T-helper 1 cell (primary cell): ENCODE measurements at regions not wholly inside any gene's neighbourhood (a gene's known extent, or its start where the extent isn't known, plus 50 kb on each side); places are given as distances from the start of the nearest gene placed in this dataset.
"Not testable (repeated sequence)": the region's sequence is repeated elsewhere in the genome, so short reads cannot be mapped to it uniquely, and the experiment has no call there.

Source experiments
- DNase-seq, 5 donors: peaks; one replicate each; pipeline ENCODE4 v3.0.0-alpha.2; 2012 to 2020

DNA sequence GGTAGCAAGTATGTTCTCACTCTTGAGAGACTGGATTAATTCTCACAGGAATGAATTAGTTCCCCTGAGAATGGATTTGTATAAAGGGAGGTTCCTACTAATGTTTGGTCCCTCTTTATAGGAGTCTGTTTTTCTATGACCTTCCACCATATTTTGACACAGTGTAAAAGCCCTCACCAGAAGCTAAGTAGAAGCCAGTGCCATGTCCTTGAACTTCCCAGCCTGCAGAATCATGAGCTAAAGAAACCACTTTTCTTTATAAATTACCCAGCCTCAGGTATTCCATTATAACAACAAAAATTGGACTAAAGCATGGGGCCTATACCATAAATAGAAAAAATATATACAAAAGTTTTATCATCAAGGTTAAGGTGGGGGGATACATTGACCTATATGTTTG is 227.9 kb upstream of the DTNA start:
- no peak for DNase-seq

DNA sequence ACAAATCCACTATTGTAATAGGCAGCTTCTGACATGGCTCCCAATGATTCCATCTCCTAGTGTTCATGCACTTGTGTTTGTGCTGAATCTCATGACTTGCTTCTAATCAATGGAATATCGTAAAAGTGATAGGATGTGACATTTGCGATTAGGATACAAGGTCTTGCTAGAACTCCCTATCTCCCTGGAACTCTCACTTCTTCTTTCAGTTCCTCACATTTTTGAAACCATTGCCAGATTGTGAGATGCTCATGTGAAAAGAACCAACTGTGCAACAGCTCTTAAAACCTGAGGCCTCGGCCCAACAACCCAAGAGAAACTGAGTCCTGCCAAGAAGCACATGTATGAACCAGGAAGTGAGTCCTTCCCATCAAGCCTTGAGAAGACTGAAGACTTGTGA is 226.9 kb upstream of the DTNA start:
- DNase-seq = no peak

DNA sequence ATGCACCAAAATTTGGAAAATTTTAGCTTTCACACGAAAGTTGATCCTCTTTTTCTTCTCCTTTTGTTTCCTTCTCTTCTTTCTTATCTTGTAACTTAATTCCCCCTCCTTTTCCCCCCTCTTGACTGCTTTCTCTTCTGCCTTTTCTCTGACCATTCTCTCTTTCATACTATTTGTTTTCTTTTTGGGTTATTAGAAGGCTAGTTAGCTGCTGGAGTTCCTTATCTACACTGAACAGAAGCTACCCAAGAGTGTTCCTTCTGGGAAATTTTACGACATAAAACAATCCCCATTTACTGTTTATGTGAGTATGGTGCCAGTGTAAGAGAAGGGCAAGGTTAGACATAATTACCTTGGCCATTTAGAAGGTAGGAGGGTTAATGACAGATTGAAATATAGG is 218.4 kb upstream of the DTNA start:
- no peak for DNase-seq

DNA sequence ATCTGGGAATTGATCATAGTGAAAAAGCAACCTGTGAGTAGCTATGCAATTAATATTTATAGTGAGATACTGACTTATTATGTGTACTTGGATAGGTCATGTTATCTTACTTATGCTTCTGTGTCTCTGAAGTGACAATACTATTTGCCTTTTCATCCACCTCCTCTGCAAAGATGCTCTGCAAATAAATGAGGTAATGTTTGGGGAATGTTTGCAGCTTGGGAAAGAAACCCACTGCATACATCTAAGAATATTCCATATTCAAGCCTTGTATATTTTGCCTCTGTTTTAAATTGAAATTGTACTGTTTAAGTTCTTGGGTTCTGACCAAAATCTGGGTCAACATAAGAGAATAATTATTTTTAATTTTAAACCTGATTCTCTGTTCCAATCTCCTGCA is 217.4 kb upstream of the DTNA start:
- no peak for DNase-seq

DNA sequence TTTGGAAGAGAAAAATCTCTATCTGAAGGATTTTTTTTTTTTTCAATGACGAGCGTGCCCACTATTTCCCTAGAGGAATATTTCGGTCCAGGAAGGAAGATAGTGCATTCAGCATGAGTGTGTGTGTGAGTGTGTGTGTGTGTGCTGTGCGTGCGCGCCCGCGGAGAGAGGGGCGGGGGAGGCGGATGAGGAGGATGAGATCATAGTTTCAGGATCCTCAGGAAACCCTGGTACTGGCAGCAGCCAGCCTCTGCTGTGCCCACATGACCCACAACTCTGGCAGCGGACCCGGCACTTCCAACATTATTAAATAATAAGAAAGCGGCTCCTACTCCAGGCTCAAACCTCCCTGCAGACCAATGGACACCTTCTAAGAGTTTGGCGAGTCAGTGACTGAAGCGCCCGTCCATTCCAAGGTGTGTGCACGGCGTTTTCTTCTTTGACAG is 217.0 kb upstream of the DTNA start:
- peak in 1 of 5 donors; percentile 23 for DNase-seq

DNA sequence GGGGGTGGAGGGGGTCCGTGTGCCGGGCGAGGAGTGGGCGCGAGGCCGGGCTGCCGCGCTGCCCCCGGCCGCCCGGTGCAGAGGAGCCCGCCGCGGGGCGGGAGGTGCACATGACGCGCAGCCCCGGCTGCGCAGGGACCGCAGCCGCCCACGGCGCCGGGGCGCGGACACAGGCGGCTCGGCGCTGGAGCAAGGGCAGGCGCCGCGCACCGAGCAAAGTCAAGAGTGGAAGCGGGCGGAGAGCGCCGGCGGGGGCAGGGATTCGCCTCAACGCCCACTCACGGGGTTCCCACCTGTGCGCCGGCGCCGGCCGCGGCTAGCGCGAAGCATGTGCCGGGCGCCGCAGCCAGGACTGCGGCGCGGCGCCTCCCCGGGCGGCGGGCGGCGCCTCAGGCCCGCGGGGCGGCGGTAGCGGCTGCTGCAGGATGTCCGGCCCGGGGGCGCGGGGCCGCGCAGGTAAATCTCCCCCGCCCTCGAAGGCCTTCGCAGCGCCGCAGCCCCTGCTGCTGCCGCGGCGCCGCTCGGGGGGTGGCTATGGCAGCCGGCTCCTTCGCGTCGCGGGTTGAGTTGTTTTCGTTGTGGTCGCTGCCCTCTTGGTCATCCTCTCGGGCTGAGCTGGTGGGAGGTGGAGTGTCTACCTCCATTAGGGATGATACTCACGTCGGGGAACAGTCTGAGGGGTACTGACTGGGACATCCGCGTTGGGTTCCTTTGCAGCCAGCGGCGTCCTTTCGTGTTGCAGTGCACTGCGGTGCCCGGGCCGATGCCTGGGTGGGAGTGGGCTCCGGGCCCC is 216.3 kb upstream of the DTNA start:
- DNase-seq = no peak

DNA sequence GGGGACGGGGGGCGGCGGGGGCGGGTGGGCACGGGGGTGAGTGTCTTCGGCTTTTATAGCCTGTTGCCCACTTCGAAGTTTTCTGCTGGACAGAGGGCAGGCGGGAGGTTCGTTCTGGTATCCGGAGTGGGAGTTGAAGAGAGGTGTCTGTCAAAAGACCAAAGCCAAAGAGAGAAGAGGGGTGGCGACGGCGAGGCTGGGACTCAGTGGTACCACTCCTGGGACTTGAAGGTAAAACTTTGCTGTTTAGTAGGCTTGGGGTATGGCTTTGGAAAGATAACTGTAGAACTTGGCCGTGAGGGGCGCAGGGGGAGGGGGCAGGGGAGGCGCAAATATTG is 215.8 kb upstream of the DTNA start:
- no peak for DNase-seq

DNA sequence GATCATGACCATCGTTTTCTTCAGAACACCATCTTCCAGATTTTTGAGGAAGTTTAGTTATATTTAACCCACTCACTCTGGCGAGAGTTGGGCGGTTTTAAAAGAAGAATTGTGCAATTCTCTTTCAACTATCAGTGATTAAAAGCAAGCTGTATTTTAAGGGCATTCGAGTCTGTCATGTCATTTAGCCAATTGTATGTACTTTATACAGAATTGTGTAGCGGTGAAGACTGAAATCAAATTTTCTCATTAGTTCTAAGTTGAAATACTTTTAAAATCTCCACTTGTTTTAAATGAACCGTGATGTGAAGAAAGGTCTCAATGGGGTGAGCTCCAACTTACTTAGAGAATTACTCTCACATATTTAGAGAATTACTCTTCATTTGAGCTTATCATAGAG is 214.6 kb upstream of the DTNA start:
- DNase-seq = no peak

DNA sequence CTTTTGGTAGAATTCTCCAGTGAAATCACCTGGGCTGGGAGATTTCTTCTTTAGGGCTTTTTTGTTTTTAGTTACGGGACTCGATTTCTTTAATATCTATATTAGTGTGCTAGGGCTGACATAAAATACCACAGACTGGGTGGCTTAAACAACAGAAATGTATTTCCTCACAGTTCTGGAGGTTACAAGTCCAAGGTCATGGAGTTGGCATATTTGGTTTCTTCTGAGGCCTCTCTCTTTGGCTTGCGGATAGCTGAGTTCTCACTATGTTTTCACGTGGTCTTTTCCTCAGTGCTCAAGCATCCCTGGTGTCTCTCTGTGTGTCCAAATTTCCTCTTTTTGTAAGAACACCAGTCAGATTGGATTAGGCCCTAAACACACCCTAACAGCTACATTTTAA is 208.5 kb upstream of the DTNA start:
- no peak for DNase-seq

DNA sequence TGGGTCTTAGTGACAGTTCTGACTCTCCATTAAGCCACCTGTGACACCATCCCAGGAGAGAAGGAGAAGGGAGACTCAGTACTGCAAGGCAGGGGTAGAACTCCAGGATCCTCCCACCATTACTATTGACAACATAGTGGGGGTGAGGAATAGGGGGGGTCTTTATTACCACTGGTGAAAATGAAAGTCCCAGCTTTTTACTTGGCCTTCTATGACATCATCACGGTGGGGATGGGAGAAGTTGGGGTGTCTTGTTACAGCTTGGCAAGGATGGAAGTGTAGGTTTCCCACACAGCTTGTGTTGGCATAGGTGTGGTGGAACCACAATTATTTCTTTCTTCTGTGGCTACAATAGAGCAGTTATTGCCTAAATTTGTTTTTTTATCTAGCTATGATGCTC is 203.9 kb upstream of the DTNA start:
- no peak for DNase-seq

DNA sequence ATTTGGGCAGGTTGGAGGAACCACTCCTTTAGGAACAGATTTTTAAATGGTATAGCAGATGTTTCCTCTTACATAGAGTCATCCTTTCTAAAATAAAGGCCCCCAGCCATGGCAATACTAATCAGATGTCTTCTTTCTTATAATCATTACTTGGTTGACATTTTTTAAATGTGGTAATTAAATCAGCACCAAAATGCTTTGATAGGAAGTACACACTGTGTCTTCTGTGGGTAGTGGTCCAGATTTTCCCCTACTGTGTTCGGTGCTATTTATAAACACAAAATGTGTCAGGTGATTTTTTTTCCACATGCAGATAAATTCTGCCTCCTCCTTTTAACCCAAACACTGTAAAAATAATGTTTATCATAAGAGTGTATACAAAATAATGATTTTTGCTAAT is 200.9 kb upstream of the DTNA start:
- DNase-seq = no peak

DNA sequence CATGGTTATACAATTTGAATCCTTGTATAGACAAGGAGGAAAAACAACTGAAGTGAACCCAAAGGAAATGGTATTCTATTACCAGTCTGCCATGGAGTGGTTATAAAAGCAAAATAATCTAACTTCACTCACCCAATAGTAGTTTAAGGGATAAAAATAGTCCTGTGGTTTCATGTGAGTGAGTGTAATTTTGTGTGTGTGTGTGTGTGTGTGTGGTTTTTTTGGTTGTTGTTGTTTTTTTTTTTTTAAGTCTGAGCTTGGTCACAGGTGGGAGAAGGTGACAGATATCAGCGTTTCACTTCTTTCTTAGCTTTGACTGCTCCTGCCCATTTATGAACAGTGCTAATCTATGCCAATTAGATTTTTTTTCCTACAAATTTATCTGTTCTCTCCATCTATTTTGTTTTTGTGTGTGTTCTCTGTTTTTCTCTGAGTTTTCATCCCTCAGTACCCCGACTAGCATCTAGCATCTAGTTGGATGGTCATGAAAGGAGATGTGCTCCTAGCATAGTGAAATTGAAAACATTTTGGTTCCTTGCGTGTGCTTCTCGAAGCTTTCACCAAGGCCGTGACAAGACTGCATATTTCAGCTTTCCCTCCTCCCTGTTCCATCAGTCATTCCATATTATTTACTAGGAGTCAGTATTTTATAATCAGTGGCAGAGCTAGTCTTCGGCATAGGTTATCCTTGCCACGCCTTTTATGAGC is 200.1 kb upstream of the DTNA start:
- DNase-seq = no peak

DNA sequence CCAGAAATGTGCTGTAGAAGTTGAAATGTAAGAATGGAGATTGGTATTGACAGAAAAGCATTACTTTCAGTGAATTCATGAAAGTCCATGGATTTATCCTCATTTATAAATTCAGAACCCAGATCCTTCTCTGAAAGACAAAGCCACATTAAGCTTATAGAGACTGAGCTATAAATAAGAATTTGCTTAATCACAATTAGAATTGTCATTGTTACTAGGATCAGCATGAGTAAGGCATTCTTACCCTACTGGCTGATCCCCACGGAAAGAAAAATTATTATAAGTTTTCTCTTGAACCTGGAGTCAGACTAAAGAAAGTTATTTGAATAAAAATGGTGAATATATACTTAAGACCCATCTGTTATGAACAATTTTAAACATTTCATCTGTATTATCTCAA is 199.2 kb upstream of the DTNA start:
- DNase-seq = no peak

DNA sequence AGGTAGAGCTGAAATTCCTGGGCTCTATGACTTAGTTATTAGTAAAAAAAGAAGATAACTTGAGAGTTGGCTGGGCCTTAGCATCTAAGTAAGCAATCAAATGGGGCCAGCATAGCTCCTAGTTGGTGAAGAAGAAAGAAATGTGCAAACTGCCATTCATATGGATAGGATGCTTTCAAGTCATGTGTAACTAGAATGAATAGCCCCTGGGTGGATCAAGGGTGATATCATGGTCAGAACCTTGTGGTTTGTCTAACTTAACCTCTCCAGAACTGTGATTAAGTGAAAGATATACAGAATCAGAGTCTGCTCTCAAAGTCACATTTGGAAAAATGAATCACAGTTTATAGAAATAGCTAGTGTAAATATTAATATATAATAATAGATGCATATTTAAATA is 198.7 kb upstream of the DTNA start:
- no peak for DNase-seq

DNA sequence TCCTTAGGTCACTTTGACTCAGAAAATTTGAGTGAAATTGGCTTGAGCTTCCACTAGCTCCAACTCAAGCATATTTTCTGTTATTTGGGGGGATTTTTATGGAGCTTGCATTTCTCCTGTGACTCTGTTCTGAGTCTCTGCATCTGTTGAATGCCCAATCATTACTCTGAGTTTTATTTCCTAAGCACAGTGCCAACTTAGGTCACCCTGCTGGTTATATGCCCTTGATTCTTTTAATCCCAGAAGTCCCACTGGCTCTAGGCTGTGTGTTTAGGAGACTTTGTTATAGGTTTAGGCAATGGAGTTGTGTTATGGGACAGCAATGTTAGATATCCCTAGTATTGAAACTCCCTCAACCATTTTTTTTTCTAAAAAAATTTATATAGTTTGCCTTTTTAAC is 198.2 kb upstream of the DTNA start:
- no peak for DNase-seq

DNA sequence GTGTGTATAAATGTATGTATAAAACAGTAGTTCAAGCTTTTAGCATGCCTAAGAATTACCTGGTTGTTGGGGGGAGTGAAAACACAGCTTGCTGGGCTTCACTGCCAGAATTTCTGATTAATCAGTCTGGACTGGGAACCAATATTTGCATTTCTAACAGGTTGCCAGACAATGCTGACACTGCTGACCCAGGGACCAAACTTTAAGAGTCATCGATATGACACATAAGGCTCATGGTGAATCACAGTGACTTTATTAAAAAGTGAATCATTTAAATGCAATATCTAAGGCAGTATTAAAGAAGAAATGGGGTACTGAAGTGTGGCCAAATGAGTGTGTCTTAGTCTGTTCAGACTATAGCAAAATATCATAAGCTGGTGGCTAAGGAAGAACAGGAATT is 195.9 kb upstream of the DTNA start:
- DNase-seq = no peak

DNA sequence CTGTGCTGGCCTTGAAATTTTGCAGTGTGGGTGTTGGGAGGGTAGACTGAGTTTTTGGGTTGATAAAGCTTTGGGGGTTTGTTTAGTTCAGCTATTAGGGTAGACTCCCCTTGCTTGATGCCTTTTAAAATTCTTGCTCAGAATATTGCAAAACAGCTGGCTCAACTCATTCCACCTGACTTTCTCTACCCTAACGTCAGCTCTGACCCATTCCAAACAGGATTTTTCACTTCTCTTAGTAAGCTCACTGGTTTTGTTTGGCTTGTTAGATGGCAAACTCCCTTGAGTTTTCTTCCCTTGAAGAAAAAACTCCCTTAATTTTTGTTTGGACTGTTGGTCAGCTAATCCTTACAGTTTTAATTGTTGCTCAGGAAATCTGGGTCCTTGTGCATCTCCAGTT is 195.1 kb upstream of the DTNA start:
- no peak for DNase-seq

DNA sequence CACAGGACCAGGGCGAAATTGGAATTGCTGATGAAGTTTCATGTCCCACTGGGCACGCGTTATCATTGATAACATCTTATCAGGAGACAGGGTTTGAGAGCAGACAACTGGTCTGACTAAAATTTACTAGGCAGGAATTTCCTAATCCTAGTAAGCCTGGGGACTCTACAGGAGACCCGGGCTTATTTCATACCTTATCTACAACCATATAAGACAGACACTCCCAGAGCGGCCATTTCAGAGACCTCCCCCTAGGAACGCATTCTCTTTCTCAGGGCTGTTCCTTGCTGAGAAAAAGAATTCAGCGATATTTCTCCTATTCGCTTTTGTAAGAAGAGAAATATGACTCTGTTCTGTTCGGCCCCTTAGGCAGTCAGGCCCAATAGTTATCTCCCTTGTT is 193.7 kb upstream of the DTNA start:
- DNase-seq = not testable (repeated sequence)

DNA sequence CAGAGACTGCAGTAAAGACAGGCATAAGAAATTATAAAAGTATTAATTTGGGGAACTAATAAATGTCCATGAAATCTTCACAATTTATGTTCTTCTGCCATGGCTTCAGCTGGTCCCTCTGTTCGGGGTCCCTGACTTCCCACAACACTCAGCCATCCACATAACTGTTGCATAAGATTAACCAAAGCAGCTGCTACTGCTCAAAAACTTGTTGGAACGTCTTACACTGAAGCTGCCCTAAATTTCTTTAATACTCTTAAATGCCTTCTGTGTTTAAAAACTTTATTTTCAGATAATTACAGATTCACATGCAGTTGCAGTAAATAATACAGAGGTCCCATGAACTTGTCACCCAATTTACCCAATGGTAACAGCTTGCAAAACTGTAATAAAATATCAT is 193.1 kb upstream of the DTNA start:
- DNase-seq = not testable (repeated sequence)

DNA sequence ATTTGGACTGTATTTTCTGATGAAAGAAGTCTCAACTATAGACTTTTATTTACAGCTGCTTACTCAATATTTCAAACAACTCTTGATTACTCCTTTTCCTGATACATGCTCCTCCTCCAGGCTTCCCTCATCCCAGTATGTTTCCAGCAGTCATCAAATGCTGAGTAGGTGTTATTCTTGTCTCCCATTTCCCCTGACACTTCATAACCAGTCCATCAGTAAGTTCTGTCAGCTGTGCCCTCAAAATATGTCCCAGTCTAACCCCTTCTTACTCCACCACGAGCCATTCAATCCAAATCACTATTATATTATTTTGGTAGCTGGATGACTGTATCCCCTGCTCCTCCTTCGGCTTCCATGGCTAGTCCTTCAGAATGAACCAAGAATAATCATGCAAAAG is 189.1 kb upstream of the DTNA start:
- DNase-seq = no peak

DNA sequence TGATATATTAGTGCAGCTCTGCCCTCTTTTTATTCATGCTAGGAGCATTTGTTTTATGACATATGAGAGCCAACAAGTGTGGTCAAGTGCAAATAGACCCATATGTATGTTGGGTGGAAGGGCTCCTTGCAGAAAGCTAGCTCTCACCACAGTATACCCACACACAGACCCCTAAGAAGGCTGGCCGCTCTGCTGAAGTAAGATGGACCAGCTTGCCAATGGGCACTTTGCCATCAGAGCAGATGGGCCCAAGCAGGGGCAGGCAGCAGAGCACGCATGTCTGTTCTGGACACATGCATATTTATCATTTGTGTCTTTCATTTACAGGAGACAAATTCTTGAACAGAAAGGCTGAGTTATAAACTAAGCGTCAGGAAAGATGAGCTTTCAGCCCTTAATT is 187.5 kb upstream of the DTNA start:
- DNase-seq = no peak

DNA sequence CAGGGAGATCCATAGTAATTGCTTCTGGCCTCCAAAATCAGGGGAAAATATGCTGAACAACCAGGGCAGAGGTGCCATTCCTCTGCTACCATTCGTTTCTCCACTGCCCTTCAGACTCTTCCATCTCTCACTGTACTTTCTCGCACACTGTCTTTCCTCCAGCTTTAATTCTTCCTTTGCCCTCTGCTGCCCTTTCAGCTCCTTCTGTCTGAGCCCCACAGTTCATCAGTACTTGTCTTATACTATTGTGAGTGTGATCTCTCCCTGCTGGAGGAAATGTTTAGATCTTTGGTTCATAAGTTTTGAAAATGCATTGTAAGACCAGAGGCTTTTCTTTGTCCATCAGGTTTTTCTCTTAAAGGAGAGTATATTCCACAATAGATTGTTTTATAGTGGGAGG is 184.9 kb upstream of the DTNA start:
- DNase-seq = no peak

DNA sequence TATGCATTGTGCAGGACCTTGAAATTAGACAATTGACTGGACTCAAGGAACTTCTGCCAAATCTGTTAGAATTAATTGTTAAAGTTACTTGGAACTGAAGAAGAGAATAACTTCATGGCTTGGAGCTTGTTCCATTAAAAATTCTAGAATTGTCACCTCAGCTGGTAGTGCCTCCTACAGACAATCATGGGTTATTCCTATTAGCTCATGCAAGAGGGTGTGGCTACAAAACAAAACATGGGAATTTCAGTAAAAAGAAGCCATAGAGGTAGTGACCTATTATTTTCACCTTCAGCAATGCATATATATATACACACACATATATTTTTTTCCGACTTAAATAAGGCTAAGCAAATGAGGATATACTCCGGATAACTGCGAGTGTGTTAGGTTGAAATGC is 181.9 kb upstream of the DTNA start:
- no peak for DNase-seq
